H9 (cell line): ENCODE measurements at regions not wholly inside any gene's neighbourhood (a gene's known extent, or its start where the extent isn't known, plus 50 kb on each side); places are given as distances from the start of the nearest gene placed in this dataset.

Source experiments
- DNase-seq: peaks from one replicate; pipeline ENCODE4 v3.0.0-alpha.2; 2017
- H2AFZ ChIP-seq: one replicate; pipeline ENCODE4 v1.6.1; 2013; ENCODE audit warnings: mild to moderate bottlenecking, low read length, control low read depth, moderate library complexity
- H2AK5ac ChIP-seq: 2 replicates; pipeline ENCODE4 v1.6.1; 2013; ENCODE audit warnings: low read length, control low read depth, mixed read lengths; ENCODE audit not compliant: insufficient read length
- H2BK120ac ChIP-seq: one replicate; pipeline ENCODE4 v1.6.1; 2013; ENCODE audit warnings: low read depth, mild to moderate bottlenecking, low read length, control low read depth, inconsistent platforms; ENCODE audit not compliant: poor library complexity, severe bottlenecking
- H2BK12ac ChIP-seq: 2 replicates; pipeline ENCODE4 v1.6.1; 2013; ENCODE audit warnings: low read length, control low read depth, mixed read lengths, low read depth; ENCODE audit not compliant: insufficient read length
- H2BK15ac ChIP-seq: 2 replicates; pipeline ENCODE4 v1.6.1; 2013; ENCODE audit warnings: low read depth, low read length, control low read depth
- H2BK20ac ChIP-seq: one replicate; pipeline ENCODE4 v1.6.1; 2013; ENCODE audit warnings: low read depth, mild to moderate bottlenecking, low read length, control low read depth, inconsistent platforms; ENCODE audit not compliant: poor library complexity, severe bottlenecking
- H2BK5ac ChIP-seq: 2 replicates; pipeline ENCODE4 v1.6.1; 2013; ENCODE audit warnings: low read length, control low read depth, mixed read lengths; ENCODE audit not compliant: insufficient read length
- H3K14ac ChIP-seq: 2 replicates; pipeline ENCODE4 v1.6.1; 2013; ENCODE audit warnings: low read length, control low read depth; ENCODE audit not compliant: insufficient read depth
- H3K18ac ChIP-seq: 2 replicates; pipeline ENCODE4 v1.6.1; 2013; ENCODE audit warnings: low read depth, mild to moderate bottlenecking, mixed read lengths, low read length, control low read depth; ENCODE audit not compliant: insufficient read length
- H3K23ac ChIP-seq: 2 replicates; pipeline ENCODE4 v1.6.1; 2013; ENCODE audit warnings: low read length, control low read depth, mixed read lengths, low read depth; ENCODE audit not compliant: insufficient read length
- H3K23me2 ChIP-seq: 2 replicates; pipeline ENCODE4 v1.6.1; 2013; ENCODE audit warnings: low read depth, mild to moderate bottlenecking, mixed read lengths, low read length, control low read depth; ENCODE audit not compliant: insufficient read length, poor library complexity, severe bottlenecking
- H3K27ac ChIP-seq: 2 replicates; pipeline ENCODE4 v1.5.1; 2013; ENCODE audit warnings: low read length, control low read depth, mixed read lengths, low read depth; ENCODE audit not compliant: insufficient read length
- H3K27me3 ChIP-seq: 2 replicates; pipeline ENCODE4 v1.6.1; 2013; ENCODE audit warnings: low read length, control low read depth, inconsistent platforms; ENCODE audit not compliant: insufficient read depth
- H3K4ac ChIP-seq: 2 replicates; pipeline ENCODE4 v1.6.1; 2013; ENCODE audit warnings: low read depth, mild to moderate bottlenecking, control low read depth, inconsistent platforms, low read length, moderate library complexity
- H3K4me1 ChIP-seq: 2 replicates; pipeline ENCODE4 v1.6.1; 2013; ENCODE audit warnings: low read length, control low read depth, inconsistent platforms; ENCODE audit not compliant: insufficient read depth
- H3K4me2 ChIP-seq: 2 replicates; pipeline ENCODE4 v1.6.1; 2013; ENCODE audit warnings: low read length, control low read depth, mixed read lengths; ENCODE audit not compliant: insufficient read length, insufficient read depth
- H3K56ac ChIP-seq: 2 replicates; pipeline ENCODE4 v1.6.1; 2013; ENCODE audit warnings: low read depth, mild to moderate bottlenecking, mixed read lengths, low read length, control low read depth; ENCODE audit not compliant: insufficient read length
- H3K79me1 ChIP-seq: 2 replicates; pipeline ENCODE4 v1.6.1; 2013; ENCODE audit warnings: low read depth, mild to moderate bottlenecking, moderate library complexity, low read length, control low read depth, inconsistent platforms; ENCODE audit not compliant: insufficient read depth, poor library complexity, severe bottlenecking
- H3K79me2 ChIP-seq: 2 replicates; pipeline ENCODE4 v1.6.1; 2013; ENCODE audit warnings: low read length, control low read depth, inconsistent platforms; ENCODE audit not compliant: insufficient read depth
- H3K9ac ChIP-seq: 2 replicates; pipeline ENCODE4 v1.6.1; 2013; ENCODE audit warnings: low read length, control low read depth, mixed read lengths; ENCODE audit not compliant: insufficient read length; ENCODE audit errors: extremely low read depth
- H3K9me3 ChIP-seq: one replicate; pipeline ENCODE4 v1.6.1; 2013; ENCODE audit warnings: low read depth, low read length, inconsistent platforms; ENCODE audit not compliant: control insufficient read depth
- H3T11ph ChIP-seq: one replicate; pipeline ENCODE4 v1.6.1; 2013; ENCODE audit warnings: mild to moderate bottlenecking, low read length, control low read depth, inconsistent platforms
- H4K20me1 ChIP-seq: one replicate; pipeline ENCODE4 v1.6.1; 2013; ENCODE audit not compliant: control insufficient read depth, insufficient read length, insufficient read depth
- H4K5ac ChIP-seq: 2 replicates; pipeline ENCODE4 v1.6.1; 2013; ENCODE audit warnings: low read depth, mild to moderate bottlenecking, mixed read lengths, low read length, control low read depth; ENCODE audit not compliant: insufficient read length
- H4K8ac ChIP-seq: replicated peaks from 2 replicates; pipeline ENCODE4 v1.6.1; 2013; ENCODE audit warnings: low read length, control low read depth, mixed read lengths, low read depth; ENCODE audit not compliant: insufficient read length
- H4K91ac ChIP-seq: 2 replicates; pipeline ENCODE4 v1.6.1; 2013; ENCODE audit warnings: low read depth, mild to moderate bottlenecking, moderate library complexity, mixed read lengths, low read length, control low read depth; ENCODE audit not compliant: insufficient read length
- H3K27ac Mint-ChIP-seq, 3 experiments: 2 replicates in 2 of 3; 3 replicates in 1 of 3; pipeline ENCODE4 v1.8.0; 2020 to 2021; ENCODE audit warnings: mixed read lengths in 3 of 3, mild to moderate bottlenecking in 1 of 3, moderate library complexity in 1 of 3
- H3K27me3 Mint-ChIP-seq: 2 replicates; pipeline ENCODE4 v1.8.0; 2021; ENCODE audit warnings: low read depth, mild to moderate bottlenecking, moderate library complexity, mixed read lengths
- H3K36me3 Mint-ChIP-seq, 3 experiments: 2 replicates in 2 of 3; 3 replicates in 1 of 3; pipeline ENCODE4 v1.8.0; 2020 to 2021; ENCODE audit warnings: low read depth in 3 of 3, mixed read lengths in 3 of 3; ENCODE audit not compliant: insufficient read depth in 1 of 3
- H3K4me1 Mint-ChIP-seq, 2 experiments: 2 replicates each; pipeline ENCODE4 v1.8.0; 2020; ENCODE audit warnings: mixed read lengths in 2 of 2
- H3K4me3 Mint-ChIP-seq, 2 experiments: 2 replicates in 1 of 2; 3 replicates in 1 of 2; pipeline ENCODE4 v1.8.0; 2020 to 2021; ENCODE audit warnings: mild to moderate bottlenecking in 2 of 2, mixed read lengths in 2 of 2, moderate library complexity in 1 of 2
- H3K9me3 Mint-ChIP-seq, 2 experiments: 2 replicates in 1 of 2; 3 replicates in 1 of 2; pipeline ENCODE4 v1.8.0; 2020; ENCODE audit warnings: mild to moderate bottlenecking in 2 of 2, mixed read lengths in 2 of 2, moderate library complexity in 1 of 2
- WGBS: extraction: QIAGEN DNeasy Blood & Tissue Kit; methylation state at CpG from one replicate; pipeline ENCODE4 v1.1.7; 2013; ENCODE audit warnings: missing lambda C conversion rate, low lambda C conversion rate, mixed read lengths; ENCODE audit not compliant: insufficient read length; ENCODE audit errors: extremely low coverage; 5-methylcytosine and 5-hydroxymethylcytosine counted together
- TF ChIP-seq, protein P1 (sequence below): fragments of 200-600 bp; sonication (generic); conservative IDR thresholded peaks from 3 replicates; pipeline ENCODE4 v1.8.0; 2021; ENCODE audit warnings: antibody characterized with exemption, mild to moderate bottlenecking

DNA sequence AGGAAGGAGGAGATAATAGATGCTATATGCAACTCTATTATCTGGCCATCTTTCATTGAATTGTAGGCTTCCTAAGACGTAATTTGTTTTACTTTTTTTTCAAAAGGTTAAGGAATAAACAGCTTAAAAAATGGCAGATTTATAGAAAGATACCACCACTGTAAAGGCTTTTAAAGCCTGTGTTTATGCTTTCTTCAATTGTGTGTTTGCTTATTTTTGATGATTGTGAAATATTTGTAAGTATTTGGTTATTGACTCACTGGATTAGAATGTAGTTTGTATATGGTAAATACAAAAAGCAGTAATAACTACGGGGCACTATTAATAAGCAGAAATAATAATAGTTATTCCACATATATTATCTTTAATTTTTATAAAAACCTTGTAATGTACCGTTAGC, 437.9 kb downstream of the KLF5 start:
- Histone ChIP-seq H3K23me2 (no peaks in the 10 kb centered on the region), H3K23ac (no peak overlapping the region), H2BK20ac (no peak overlapping the region), H2BK12ac (no peak overlapping the region), H3K27ac (no peak overlapping the region), H4K20me1 (no peaks in the 10 kb centered on the region), H2BK5ac (no peak overlapping the region), H3K27me3 (no peaks in the 10 kb centered on the region), H4K8ac (no peak overlapping the region), H3K4me2 (no peak overlapping the region), H2AFZ (no peak overlapping the region), H3K56ac (no peak overlapping the region), H3K4me1 (no peaks in the 10 kb centered on the region), H3K14ac (no peak overlapping the region), H2BK15ac (no peak overlapping the region), H3K79me2 (no peaks in the 10 kb centered on the region), H3K79me1 (no peaks in the 10 kb centered on the region), H3K18ac (no peak overlapping the region), H4K5ac (no peak overlapping the region), H4K91ac (no peak overlapping the region), H2BK120ac (no peak overlapping the region), H3K9ac (no peak overlapping the region), H2AK5ac (no peak overlapping the region), H3K9me3 (no peaks in the 10 kb centered on the region), H3K4ac (no peak overlapping the region), H3T11ph (no peak overlapping the region)
- no peak overlapping the region for H3K4me3 Mint-ChIP-seq
- H3K4me1 Mint-ChIP-seq: no peaks in the 10 kb centered on the region
- TF ChIP-seq, protein P1, sequence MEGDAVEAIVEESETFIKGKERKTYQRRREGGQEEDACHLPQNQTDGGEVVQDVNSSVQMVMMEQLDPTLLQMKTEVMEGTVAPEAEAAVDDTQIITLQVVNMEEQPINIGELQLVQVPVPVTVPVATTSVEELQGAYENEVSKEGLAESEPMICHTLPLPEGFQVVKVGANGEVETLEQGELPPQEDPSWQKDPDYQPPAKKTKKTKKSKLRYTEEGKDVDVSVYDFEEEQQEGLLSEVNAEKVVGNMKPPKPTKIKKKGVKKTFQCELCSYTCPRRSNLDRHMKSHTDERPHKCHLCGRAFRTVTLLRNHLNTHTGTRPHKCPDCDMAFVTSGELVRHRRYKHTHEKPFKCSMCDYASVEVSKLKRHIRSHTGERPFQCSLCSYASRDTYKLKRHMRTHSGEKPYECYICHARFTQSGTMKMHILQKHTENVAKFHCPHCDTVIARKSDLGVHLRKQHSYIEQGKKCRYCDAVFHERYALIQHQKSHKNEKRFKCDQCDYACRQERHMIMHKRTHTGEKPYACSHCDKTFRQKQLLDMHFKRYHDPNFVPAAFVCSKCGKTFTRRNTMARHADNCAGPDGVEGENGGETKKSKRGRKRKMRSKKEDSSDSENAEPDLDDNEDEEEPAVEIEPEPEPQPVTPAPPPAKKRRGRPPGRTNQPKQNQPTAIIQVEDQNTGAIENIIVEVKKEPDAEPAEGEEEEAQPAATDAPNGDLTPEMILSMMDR: no peak
- H3K27ac Mint-ChIP-seq: no peak overlapping the region
- H3K27me3 Mint-ChIP-seq: no peaks in the 10 kb centered on the region
- H3K36me3 Mint-ChIP-seq: no peaks in the 10 kb centered on the region
- H3K9me3 Mint-ChIP-seq: no peaks in the 10 kb centered on the region
- WGBS: no CpG with 5 or more reads among the region's 3 CpGs
- DNase-seq: no peak
